GM23338 (cell line): ENCODE measurements at regions not wholly inside any gene's neighbourhood (a gene's known extent, or its start where the extent isn't known, plus 50 kb on each side); places are given as distances from the start of the nearest gene placed in this dataset.

Source experiments
- ATAC-seq: fragments of 200-7000 bp; cut with Tn5 transposase; 3 replicates; pipeline ENCODE4 v1.9.1; 2020
- DNase-seq: peaks from one replicate; pipeline ENCODE4 v3.0.0-alpha.2; 2015; ENCODE audit warnings: low spot score
- H2AFZ ChIP-seq: fragments of 200-600 bp; sonication (generic); 2 replicates; pipeline ENCODE4 v1.8.0; 2016; ENCODE audit warnings: antibody characterized with exemption, mild to moderate bottlenecking, moderate library complexity
- H3F3A ChIP-seq: fragments of 200-600 bp; sonication (generic); replicated peaks from 2 replicates; pipeline ENCODE4 v1.8.0; 2017; ENCODE audit warnings: antibody characterized with exemption, mixed run types, low read depth
- H3K27ac ChIP-seq: fragments of 200-600 bp; sonication (generic); 2 replicates; pipeline ENCODE4 v1.6.1; 2016; ENCODE audit warnings: low read depth
- H3K27me3 ChIP-seq: fragments of 200-600 bp; sonication (generic); 2 replicates; pipeline ENCODE4 v1.8.0; 2016; ENCODE audit warnings: mild to moderate bottlenecking, mixed run types, moderate library complexity; ENCODE audit not compliant: insufficient read depth
- H3K36me3 ChIP-seq: fragments of 200-600 bp; sonication (generic); 2 replicates; pipeline ENCODE4 v1.8.0; 2016; ENCODE audit warnings: mild to moderate bottlenecking; ENCODE audit not compliant: insufficient read depth
- H3K4me1 ChIP-seq: fragments of 200-600 bp; sonication (generic); 2 replicates; pipeline ENCODE4 v1.8.0; 2016; ENCODE audit warnings: mild to moderate bottlenecking, moderate library complexity; ENCODE audit not compliant: insufficient read depth
- H3K4me2 ChIP-seq: fragments of 200-600 bp; sonication (generic); 2 replicates; pipeline ENCODE4 v1.7.1; 2017; ENCODE audit warnings: mixed run types
- H3K4me3 ChIP-seq: fragments of 200-600 bp; sonication (generic); 2 replicates; pipeline ENCODE4 v1.6.1; 2016; ENCODE audit warnings: mixed run types
- H3K79me2 ChIP-seq: fragments of 200-600 bp; sonication (generic); replicated peaks from 2 replicates; pipeline ENCODE4 v1.8.0; 2017; ENCODE audit warnings: mild to moderate bottlenecking; ENCODE audit not compliant: insufficient read depth
- H3K9me2 ChIP-seq: fragments of 200-600 bp; sonication (generic); 2 replicates; pipeline ENCODE4 v1.8.0; 2017; ENCODE audit not compliant: insufficient read depth
- H4K20me1 ChIP-seq: fragments of 200-600 bp; sonication (generic); replicated peaks from 2 replicates; pipeline ENCODE4 v1.8.0; 2017; ENCODE audit warnings: mild to moderate bottlenecking; ENCODE audit not compliant: insufficient read depth
- H3K27ac Mint-ChIP-seq: 2 replicates; pipeline ENCODE4 v1.8.0; 2020; ENCODE audit warnings: inconsistent platforms, mild to moderate bottlenecking, moderate library complexity, mixed read lengths
- H3K27me3 Mint-ChIP-seq: 3 replicates; pipeline ENCODE4 v1.8.0; 2022; ENCODE audit warnings: low read depth, mild to moderate bottlenecking, moderate library complexity, mixed read lengths, inconsistent platforms; ENCODE audit not compliant: insufficient read depth, poor library complexity
- H3K36me3 Mint-ChIP-seq: 3 replicates; pipeline ENCODE4 v1.8.0; 2021; ENCODE audit warnings: low read depth, mild to moderate bottlenecking, inconsistent platforms, moderate library complexity, mixed read lengths
- H3K4me1 Mint-ChIP-seq: 3 replicates; pipeline ENCODE4 v1.8.0; 2020; ENCODE audit warnings: mild to moderate bottlenecking, inconsistent platforms, mixed read lengths
- H3K4me3 Mint-ChIP-seq: 3 replicates; pipeline ENCODE4 v1.8.0; 2021; ENCODE audit warnings: moderate library complexity, mild to moderate bottlenecking, inconsistent platforms, mixed read lengths
- H3K9me3 Mint-ChIP-seq: 3 replicates; pipeline ENCODE4 v1.8.0; 2020; ENCODE audit warnings: moderate library complexity, mild to moderate bottlenecking, inconsistent platforms, mixed read lengths
- CREB1 ChIP-seq: fragments of 250-450 bp; sonication (Bioruptor Pico); IDR thresholded peaks from 2 replicates; pipeline ENCODE4 v1.5.0; 2020; ENCODE audit warnings: low read depth, mild to moderate bottlenecking, moderate library complexity
- EZH2phosphoT487 ChIP-seq: fragments of 200-600 bp; sonication (generic); IDR thresholded peaks from one replicate; pipeline ENCODE4 v1.8.1; 2018; ENCODE audit warnings: antibody characterized with exemption; ENCODE audit not compliant: unreplicated experiment
- NANOG ChIP-seq: IDR thresholded peaks from 2 replicates; pipeline ENCODE4 v1.6.1; 2016; ENCODE audit warnings: antibody characterized with exemption, borderline replicate concordance
- POLR2AphosphoS5 ChIP-seq: IDR thresholded peaks from 2 replicates; pipeline ENCODE4 v1.6.1; 2016; ENCODE audit warnings: antibody characterized with exemption, low read depth
- STAT1 ChIP-seq: IDR thresholded peaks from one replicate; pipeline ENCODE4 v1.6.1; 2016; ENCODE audit warnings: antibody characterized with exemption; ENCODE audit not compliant: unreplicated experiment
- ZNF114 ChIP-seq: fragments of 250-450 bp; sonication (Bioruptor Pico); IDR thresholded peaks from 2 replicates; pipeline ENCODE4 v1.5.0; 2020; ENCODE audit warnings: mild to moderate bottlenecking, moderate library complexity
- ZNF331 ChIP-seq: fragments of 250-450 bp; sonication (Bioruptor Pico); IDR thresholded peaks from 2 replicates; pipeline ENCODE4 v1.5.0; 2020; ENCODE audit warnings: low read depth, mild to moderate bottlenecking, moderate library complexity
- TF ChIP-seq, protein P1 (sequence below), 2 experiments: fragments of 200-600 bp in 1 of 2; sonication (generic) in 1 of 2; conservative IDR thresholded peaks; 2 replicates each; pipeline versions ENCODE4 v1.5.1 to v1.6.1; 2016 to 2017; ENCODE audit warnings: antibody characterized with exemption in 2 of 2, low read depth in 2 of 2, mild to moderate bottlenecking in 2 of 2, moderate library complexity in 1 of 2
- TF ChIP-seq, protein P2 (sequence below): IDR thresholded peaks from 2 replicates; pipeline ENCODE4 v1.6.1; 2016; ENCODE audit warnings: antibody characterized with exemption
- TF ChIP-seq, protein P3 (sequence below): fragments of 250-450 bp; sonication (Bioruptor Pico); IDR thresholded peaks from 2 replicates; pipeline ENCODE4 v1.5.0; 2020; ENCODE audit warnings: mild to moderate bottlenecking, moderate library complexity

DNA sequence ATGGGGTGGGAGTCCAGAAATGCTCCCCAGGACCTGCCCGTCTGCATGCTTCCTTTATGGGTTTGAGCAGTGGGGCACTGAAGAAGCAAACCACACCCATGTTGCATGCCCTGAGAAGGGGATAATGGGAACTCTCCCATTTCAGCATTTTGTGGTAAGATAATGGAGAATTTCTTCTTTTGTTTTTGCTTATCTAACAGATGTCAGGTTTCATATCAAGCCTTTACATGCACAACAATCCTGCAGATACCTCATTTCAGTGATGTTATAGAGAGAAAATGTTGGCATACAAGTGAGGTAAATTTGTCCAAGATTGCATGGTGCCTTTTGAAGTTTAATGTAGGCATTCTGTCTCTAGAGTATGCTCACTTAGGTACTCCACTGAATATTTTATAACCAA, 177.0 kb downstream of the ALX1 start:
- Histone ChIP-seq H4K20me1 (no peaks in the 10 kb centered on the region), H3K27me3 (no peaks in the 10 kb centered on the region), H3K79me2 (no peaks in the 10 kb centered on the region), H3K4me2 (no peak overlapping the region), H3K4me3 (no peak overlapping the region), H3K36me3 (no peaks in the 10 kb centered on the region), H3F3A (no peaks in the 10 kb centered on the region), H2AFZ (no peak overlapping the region), H3K27ac (no peak overlapping the region), H3K9me2 (no peaks in the 10 kb centered on the region), H3K4me1 (peaks cover 6% of the 10 kb centered on the region; the same call in 1 of the 2 replicates)
- ATAC-seq: no peak
- Mint-ChIP-seq H3K36me3 (no peaks in the 10 kb centered on the region), H3K4me3 (no peak overlapping the region), H3K4me1 (peaks cover 11% of the 10 kb centered on the region; the same call in 2 of the 3 replicates), H3K27me3 (no peaks in the 10 kb centered on the region), H3K27ac (no peak overlapping the region), H3K9me3 (peaks cover 3% of the 10 kb centered on the region; the same call in 1 of the 3 replicates)
- no peak for TF ChIP-seq NANOG
- TF ChIP-seq, protein P1, sequence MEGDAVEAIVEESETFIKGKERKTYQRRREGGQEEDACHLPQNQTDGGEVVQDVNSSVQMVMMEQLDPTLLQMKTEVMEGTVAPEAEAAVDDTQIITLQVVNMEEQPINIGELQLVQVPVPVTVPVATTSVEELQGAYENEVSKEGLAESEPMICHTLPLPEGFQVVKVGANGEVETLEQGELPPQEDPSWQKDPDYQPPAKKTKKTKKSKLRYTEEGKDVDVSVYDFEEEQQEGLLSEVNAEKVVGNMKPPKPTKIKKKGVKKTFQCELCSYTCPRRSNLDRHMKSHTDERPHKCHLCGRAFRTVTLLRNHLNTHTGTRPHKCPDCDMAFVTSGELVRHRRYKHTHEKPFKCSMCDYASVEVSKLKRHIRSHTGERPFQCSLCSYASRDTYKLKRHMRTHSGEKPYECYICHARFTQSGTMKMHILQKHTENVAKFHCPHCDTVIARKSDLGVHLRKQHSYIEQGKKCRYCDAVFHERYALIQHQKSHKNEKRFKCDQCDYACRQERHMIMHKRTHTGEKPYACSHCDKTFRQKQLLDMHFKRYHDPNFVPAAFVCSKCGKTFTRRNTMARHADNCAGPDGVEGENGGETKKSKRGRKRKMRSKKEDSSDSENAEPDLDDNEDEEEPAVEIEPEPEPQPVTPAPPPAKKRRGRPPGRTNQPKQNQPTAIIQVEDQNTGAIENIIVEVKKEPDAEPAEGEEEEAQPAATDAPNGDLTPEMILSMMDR (conservative IDR thresholded peaks at IDR 0.05; ENCODE audit: low read depth in 2 of 2): no peak
- TF ChIP-seq STAT1: no peak
- no peak for TF ChIP-seq ZNF114 (CRISPR knock-in tag)
- no peak for TF ChIP-seq CREB1 (CRISPR knock-in tag)
- TF ChIP-seq, protein P2, sequence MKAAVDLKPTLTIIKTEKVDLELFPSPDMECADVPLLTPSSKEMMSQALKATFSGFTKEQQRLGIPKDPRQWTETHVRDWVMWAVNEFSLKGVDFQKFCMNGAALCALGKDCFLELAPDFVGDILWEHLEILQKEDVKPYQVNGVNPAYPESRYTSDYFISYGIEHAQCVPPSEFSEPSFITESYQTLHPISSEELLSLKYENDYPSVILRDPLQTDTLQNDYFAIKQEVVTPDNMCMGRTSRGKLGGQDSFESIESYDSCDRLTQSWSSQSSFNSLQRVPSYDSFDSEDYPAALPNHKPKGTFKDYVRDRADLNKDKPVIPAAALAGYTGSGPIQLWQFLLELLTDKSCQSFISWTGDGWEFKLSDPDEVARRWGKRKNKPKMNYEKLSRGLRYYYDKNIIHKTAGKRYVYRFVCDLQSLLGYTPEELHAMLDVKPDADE: no peak
- DNase-seq: no peak

DNA sequence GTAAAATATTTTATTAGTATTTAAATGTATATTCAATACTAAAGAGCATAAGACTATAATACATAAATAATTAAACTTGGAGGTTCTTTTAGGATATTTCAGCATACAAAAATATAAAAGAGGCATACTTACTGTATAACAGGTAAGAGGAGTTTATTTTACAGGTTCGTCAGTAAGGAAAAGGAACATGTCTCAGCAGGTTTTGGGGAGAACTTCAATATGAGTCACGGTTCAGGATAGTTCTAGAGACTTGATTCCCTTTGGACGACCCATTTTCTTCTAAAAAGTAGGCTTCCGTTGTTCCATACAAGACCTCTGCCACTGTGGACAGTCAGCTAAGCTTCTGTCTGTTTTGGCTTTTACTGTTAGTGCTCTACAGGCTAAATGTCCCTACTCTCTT, 181.1 kb downstream of the ALX1 start:
- TF ChIP-seq ZNF114 (CRISPR knock-in tag): no peak
- TF ChIP-seq, protein P3, sequence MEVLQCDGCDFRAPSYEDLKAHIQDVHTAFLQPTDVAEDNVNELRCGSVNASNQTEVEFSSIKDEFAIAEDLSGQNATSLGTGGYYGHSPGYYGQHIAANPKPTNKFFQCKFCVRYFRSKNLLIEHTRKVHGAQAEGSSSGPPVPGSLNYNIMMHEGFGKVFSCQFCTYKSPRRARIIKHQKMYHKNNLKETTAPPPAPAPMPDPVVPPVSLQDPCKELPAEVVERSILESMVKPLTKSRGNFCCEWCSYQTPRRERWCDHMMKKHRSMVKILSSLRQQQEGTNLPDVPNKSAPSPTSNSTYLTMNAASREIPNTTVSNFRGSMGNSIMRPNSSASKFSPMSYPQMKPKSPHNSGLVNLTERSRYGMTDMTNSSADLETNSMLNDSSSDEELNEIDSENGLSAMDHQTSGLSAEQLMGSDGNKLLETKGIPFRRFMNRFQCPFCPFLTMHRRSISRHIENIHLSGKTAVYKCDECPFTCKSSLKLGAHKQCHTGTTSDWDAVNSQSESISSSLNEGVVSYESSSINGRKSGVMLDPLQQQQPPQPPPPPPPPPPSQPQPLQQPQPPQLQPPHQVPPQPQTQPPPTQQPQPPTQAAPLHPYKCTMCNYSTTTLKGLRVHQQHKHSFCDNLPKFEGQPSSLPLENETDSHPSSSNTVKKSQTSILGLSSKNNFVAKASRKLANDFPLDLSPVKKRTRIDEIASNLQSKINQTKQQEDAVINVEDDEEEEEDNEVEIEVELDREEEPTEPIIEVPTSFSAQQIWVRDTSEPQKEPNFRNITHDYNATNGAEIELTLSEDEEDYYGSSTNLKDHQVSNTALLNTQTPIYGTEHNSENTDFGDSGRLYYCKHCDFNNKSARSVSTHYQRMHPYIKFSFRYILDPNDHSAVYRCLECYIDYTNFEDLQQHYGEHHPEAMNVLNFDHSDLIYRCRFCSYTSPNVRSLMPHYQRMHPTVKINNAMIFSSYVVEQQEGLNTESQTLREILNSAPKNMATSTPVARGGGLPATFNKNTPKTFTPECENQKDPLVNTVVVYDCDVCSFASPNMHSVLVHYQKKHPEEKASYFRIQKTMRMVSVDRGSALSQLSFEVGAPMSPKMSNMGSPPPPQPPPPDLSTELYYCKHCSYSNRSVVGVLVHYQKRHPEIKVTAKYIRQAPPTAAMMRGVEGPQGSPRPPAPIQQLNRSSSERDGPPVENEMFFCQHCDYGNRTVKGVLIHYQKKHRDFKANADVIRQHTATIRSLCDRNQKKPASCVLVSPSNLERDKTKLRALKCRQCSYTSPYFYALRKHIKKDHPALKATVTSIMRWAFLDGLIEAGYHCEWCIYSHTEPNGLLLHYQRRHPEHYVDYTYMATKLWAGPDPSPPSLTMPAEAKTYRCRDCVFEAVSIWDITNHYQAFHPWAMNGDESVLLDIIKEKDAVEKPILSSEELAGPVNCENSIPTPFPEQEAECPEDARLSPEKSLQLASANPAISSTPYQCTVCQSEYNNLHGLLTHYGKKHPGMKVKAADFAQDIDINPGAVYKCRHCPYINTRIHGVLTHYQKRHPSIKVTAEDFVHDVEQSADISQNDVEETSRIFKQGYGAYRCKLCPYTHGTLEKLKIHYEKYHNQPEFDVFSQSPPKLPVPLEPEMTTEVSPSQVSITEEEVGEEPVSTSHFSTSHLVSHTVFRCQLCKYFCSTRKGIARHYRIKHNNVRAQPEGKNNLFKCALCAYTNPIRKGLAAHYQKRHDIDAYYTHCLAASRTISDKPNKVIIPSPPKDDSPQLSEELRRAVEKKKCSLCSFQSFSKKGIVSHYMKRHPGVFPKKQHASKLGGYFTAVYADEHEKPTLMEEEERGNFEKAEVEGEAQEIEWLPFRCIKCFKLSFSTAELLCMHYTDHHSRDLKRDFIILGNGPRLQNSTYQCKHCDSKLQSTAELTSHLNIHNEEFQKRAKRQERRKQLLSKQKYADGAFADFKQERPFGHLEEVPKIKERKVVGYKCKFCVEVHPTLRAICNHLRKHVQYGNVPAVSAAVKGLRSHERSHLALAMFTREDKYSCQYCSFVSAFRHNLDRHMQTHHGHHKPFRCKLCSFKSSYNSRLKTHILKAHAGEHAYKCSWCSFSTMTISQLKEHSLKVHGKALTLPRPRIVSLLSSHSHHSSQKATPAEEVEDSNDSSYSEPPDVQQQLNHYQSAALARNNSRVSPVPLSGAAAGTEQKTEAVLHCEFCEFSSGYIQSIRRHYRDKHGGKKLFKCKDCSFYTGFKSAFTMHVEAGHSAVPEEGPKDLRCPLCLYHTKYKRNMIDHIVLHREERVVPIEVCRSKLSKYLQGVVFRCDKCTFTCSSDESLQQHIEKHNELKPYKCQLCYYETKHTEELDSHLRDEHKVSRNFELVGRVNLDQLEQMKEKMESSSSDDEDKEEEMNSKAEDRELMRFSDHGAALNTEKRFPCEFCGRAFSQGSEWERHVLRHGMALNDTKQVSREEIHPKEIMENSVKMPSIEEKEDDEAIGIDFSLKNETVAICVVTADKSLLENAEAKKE (CRISPR knock-in tag): no peak
- no peak for TF ChIP-seq POLR2AphosphoS5
- TF ChIP-seq EZH2phosphoT487: no peak
- TF ChIP-seq ZNF331 (CRISPR knock-in tag): no peak
- no peak for TF ChIP-seq STAT1
- TF ChIP-seq, protein P1 (conservative IDR thresholded peaks at IDR 0.05; ENCODE audit: low read depth in 2 of 2): no peak
- no peaks in the 10 kb centered on the region for H3K79me2 ChIP-seq
- no peak overlapping the region for H3K4me3 ChIP-seq
- no peaks in the 10 kb centered on the region for H4K20me1 ChIP-seq
- Mint-ChIP-seq H3K9me3 (peaks cover 3% of the 10 kb centered on the region; the same call in 1 of the 3 replicates), H3K4me1 (peaks cover 5% of the 10 kb centered on the region), H3K27ac (no peak overlapping the region), H3K4me3 (no peak overlapping the region), H3K27me3 (no peaks in the 10 kb centered on the region), H3K36me3 (no peaks in the 10 kb centered on the region)
- no peak for DNase-seq
- H3K4me1 ChIP-seq: peaks cover 5% of the 10 kb centered on the region; the same call in 1 of the 2 replicates
- H3K9me2 ChIP-seq: no peaks in the 10 kb centered on the region
- no peaks in the 10 kb centered on the region for H3F3A ChIP-seq
- no peaks in the 10 kb centered on the region for H3K36me3 ChIP-seq
- H3K27ac ChIP-seq: no peak overlapping the region
- no peak for ATAC-seq
- no peak overlapping the region for H3K4me2 ChIP-seq
- no peaks in the 10 kb centered on the region for H3K27me3 ChIP-seq
- no peak overlapping the region for H2AFZ ChIP-seq
